ENCODE measurements at regions not wholly inside any gene's neighbourhood (a gene's known extent, or its start where the extent isn't known, plus 50 kb on each side); places are given as distances from the start of the nearest gene placed in this dataset.

- TF ChIP-seq BCL3 (IDR thresholded peaks at IDR 0.05; ENCODE audit: borderline replicate concordance, insufficient read depth, low read depth, low read length, poor library complexity, severe bottlenecking) (no peak), E2F4 (IDR thresholded peaks at IDR 0.05; ENCODE audit: low read depth, low read length) (no peak)
These were observed 160.1 kb downstream of the FZD1 start (continued) for GRCh38 chr7:91424371-91424770.

GRCh38 chr7:91425149-91425548 lies 160.9 kb downstream of the FZD1 start:
- DNase-seq (ENCODE audit: low read depth, low spot score) (no peak), ATAC-seq (no peak), FAIRE-seq (no peak)
- CTCF ChIA-PET = no interaction called here
- SMC1A ChIA-PET (ENCODE audit: uncharacterized antibody, unreplicated experiment) = no interaction called here
- Histone ChIP-seq H2AFZ (ENCODE audit: control insufficient read depth, low read depth, low read length) (no peak overlapping the region), H3K4me1 (ENCODE audit: control insufficient read depth, insufficient read depth, low read length) (no peaks in the 10 kb centered on the region), H3K4me3 (no peak overlapping the region), H3K9me3 (replicated peaks; ENCODE audit: control insufficient read depth, insufficient read depth, low read length) (no peaks in the 10 kb centered on the region), H3K27me3 (replicated peaks in 1 of 2; ENCODE audit: control insufficient read depth in 2 of 2, insufficient read depth in 2 of 2, low read length in 1 of 2) (no peaks in the 10 kb centered on the region), H3K9ac (ENCODE audit: control insufficient read depth, insufficient read depth, low read length) (no peak overlapping the region), H3K36me3 (ENCODE audit: control insufficient read depth in 2 of 2, insufficient read depth in 2 of 2, low read length in 1 of 2) (no peaks in the 10 kb centered on the region), H3K27ac (ENCODE audit: control insufficient read depth, insufficient read depth) (no peak overlapping the region), H4K20me1 (ENCODE audit: control insufficient read depth, insufficient read depth) (no peaks in the 10 kb centered on the region), H3K4me2 (ENCODE audit: control insufficient read depth, insufficient read depth) (no peak overlapping the region), H3K79me2 (ENCODE audit: control insufficient read depth, insufficient read depth, low read length) (no peaks in the 10 kb centered on the region)
- in situ Hi-C loops (cut with MboI) = no loop called here
- RAD21 ChIA-PET (ENCODE audit: unreplicated experiment) = no interaction called here
- intact Hi-C loops (cut with micrococcal nuclease; ENCODE audit: unreplicated experiment) = no loop called here
- 15% methylated on average over 6 of the region's 6 CpGs for WGBS (ENCODE audit: insufficient coverage, insufficient replicate concordance, low lambda C conversion rate, missing lambda C conversion rate)
- no peak for TF ChIP-seq ZNF217 (IDR thresholded peaks at IDR 0.05)
- TF ChIP-seq LARP7 (IDR thresholded peaks at IDR 0.05) = no peak
- TF ChIP-seq HDAC2 (IDR thresholded peaks at IDR 0.05) = no peak
- no peak for TF ChIP-seq DPF2 (IDR thresholded peaks at IDR 0.05)
- TF ChIP-seq TBL1XR1 (IDR thresholded peaks at IDR 0.05; ENCODE audit: low read depth, low read length) = no peak
- TF ChIP-seq RUNX3 (IDR thresholded peaks at IDR 0.05; ENCODE audit: low read length) = no peak
- no peak for TF ChIP-seq CHD2 (IDR thresholded peaks at IDR 0.05; ENCODE audit: borderline replicate concordance, low read depth, low read length)
- TF ChIP-seq TARDBP (IDR thresholded peaks at IDR 0.05; ENCODE audit: borderline replicate concordance) = no peak
- TF ChIP-seq ELK1 (IDR thresholded peaks at IDR 0.05; ENCODE audit: low read depth, low read length) = no peak
- TF ChIP-seq ZNF592 (IDR thresholded peaks at IDR 0.05) = no peak
- POLR2A ChIA-PET = no interaction called here
- no TSS peak for BruUV-seq (replicated peaks)
